SW 1271 (cell line): ENCODE measurements at regions not wholly inside any gene's neighbourhood (a gene's known extent, or its start where the extent isn't known, plus 50 kb on each side); places are given as distances from the start of the nearest gene placed in this dataset.

ENCODE experiments used
- DNase-seq, 2 experiments: peaks; one replicate each; lab custom pipeline; 2025; lab: John Stamatoyannopoulos, UW

GRCh38 chr13:76094645-76095044 is 458.5 kb downstream of the LMO7 start:
- DNase-seq: no peak

- DNase-seq: no peak
Observed at GRCh38 chr13:76091076-76091475, 454.9 kb downstream of the LMO7 start.

- DNase-seq: no peak
Observed at GRCh38 chr13:76086729-76087128, 450.6 kb downstream of the LMO7 start.

GRCh38 chr13:76067850-76068249 is 431.7 kb downstream of the LMO7 start:
- DNase-seq: no peak

GRCh38 chr13:76053181-76053580 is 417.1 kb downstream of the LMO7 start:
- DNase-seq: no peak

- DNase-seq: no peak
Observed at GRCh38 chr13:76049376-76049746, 413.2 kb downstream of the LMO7 start.

GRCh38 chr13:76048675-76049375 is 412.7 kb downstream of the LMO7 start:
- no peak for DNase-seq

GRCh38 chr13:76048131-76048530 is 412.0 kb downstream of the LMO7 start:
- no peak for DNase-seq

- DNase-seq: no peak
Observed at GRCh38 chr13:76043874-76044273, 407.7 kb downstream of the LMO7 start.

- DNase-seq: no peak
Observed at GRCh38 chr13:76038920-76039716, 403.0 kb downstream of the LMO7 start.

- DNase-seq: no peak
Observed at GRCh38 chr13:76036176-76036575, 400.0 kb downstream of the LMO7 start.

GRCh38 chr13:76035711-76036110 is 399.6 kb downstream of the LMO7 start:
- no peak for DNase-seq

GRCh38 chr13:76029706-76030105 is 393.6 kb downstream of the LMO7 start:
- DNase-seq: no peak

- no peak for DNase-seq
Observed at GRCh38 chr13:76029088-76029487, 393.0 kb downstream of the LMO7 start.

- no peak for DNase-seq
Observed at GRCh38 chr13:76027131-76027530, 391.0 kb downstream of the LMO7 start.

GRCh38 chr13:76025392-76025791 is 389.3 kb downstream of the LMO7 start:
- no peak for DNase-seq

GRCh38 chr13:76024151-76024550 is 388.0 kb downstream of the LMO7 start:
- DNase-seq: no peak

GRCh38 chr13:76023652-76024051 is 387.5 kb downstream of the LMO7 start:
- peak; percentile 5 to 26 for DNase-seq

- DNase-seq: no peak
Observed at GRCh38 chr13:76020421-76020955, 384.4 kb downstream of the LMO7 start.

- no peak for DNase-seq
Observed at GRCh38 chr13:76019421-76020044, 383.4 kb downstream of the LMO7 start.

- no peak for DNase-seq
Observed at GRCh38 chr13:76017861-76018556, 381.9 kb downstream of the LMO7 start.

- peak in 1 of 2 experiments; percentile 51 for DNase-seq
Observed at GRCh38 chr13:76016799-76017400, 380.8 kb downstream of the LMO7 start.
